Amygdala (tissue), 56 donors: ENCODE measurements at regions not wholly inside any gene's neighbourhood (a gene's known extent, or its start where the extent isn't known, plus 50 kb on each side); places are given as distances from the start of the nearest gene placed in this dataset.

Experiments used
- DNase-seq, 56 donors: peaks; one replicate each; lab custom pipeline; 2025; lab: John Stamatoyannopoulos, UW

GRCh38 chr11:70568035-70568813, 169.9 kb downstream of the CTTN start:
- peak in 21 of 56 donors; percentile 9 to 55 (median 20) for DNase-seq

- DNase-seq, result no peak
Observed at GRCh38 chr11:70568814-70569617, 170.7 kb downstream of the CTTN start.

DNA sequence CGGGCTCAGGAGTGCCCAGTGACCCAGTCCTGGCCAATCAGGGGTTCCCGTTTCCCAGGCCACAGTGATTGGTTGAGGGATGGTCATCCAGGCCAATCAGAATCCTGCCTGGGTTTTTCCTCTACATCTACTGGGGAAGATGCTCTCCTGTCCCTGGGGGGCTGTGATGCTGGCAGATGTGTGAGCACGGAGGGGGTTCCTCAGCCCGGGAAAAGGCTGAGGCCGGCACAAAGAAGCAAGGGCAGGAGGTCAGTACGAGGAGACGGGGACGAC, 171.2 kb downstream of the CTTN start:
- DNase-seq, result no peak

- no peak for DNase-seq
Observed at GRCh38 chr11:70569996-70570692, 171.8 kb downstream of the CTTN start.

DNA sequence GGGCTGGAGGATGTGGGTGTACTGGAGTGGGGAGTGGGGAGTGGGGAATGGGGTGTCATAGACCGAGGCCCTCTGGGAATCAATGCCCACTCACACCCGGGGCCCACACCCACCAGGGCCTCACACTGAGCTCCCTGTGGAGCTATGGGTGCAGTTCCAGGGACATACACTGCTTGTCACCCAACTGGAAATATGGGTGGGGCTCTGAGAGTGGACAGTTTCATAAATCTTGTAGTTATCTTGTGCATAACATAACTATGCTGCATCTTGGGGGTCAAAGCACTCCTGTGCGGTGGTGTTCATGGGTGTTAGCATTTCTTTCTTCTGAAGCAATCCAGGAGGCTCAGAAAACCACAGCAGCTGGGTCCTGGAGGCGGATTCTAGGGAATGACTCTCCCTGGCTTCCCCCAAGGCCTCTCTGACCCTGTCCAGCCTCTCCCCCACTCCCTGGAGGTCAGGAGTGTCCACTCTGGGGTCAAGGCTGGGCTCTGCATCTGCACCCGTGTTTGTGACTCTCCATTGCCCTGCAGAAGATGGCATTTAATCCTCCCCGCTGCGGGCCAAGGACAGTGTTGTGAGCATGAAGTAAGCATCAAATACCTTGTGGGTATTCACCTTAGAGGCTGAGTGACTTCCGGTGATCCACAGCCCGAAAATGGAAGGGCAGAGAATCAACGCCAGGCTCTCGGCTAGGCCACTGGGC, 172.5 kb downstream of the CTTN start:
- no peak for DNase-seq

DNA sequence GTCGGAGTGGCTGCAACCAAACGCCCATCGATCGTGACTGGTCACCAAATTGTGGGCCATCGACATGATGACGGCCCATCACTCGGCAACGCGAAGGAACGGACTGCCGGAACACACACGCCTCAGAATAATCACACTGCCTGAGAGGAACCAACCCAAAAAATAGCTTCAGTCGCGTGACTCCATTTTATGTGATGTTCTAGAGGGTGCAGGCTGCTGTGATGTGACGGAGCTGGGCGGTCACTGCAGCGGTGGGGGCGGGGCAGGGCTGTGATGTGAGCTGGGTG, 174.6 kb downstream of the CTTN start:
- DNase-seq, result no peak

GRCh38 chr11:70573701-70574151, 175.4 kb downstream of the CTTN start:
- DNase-seq, result no peak

- DNase-seq, result no peak
Observed at GRCh38 chr11:70574725-70575347, 176.5 kb downstream of the CTTN start.

DNA sequence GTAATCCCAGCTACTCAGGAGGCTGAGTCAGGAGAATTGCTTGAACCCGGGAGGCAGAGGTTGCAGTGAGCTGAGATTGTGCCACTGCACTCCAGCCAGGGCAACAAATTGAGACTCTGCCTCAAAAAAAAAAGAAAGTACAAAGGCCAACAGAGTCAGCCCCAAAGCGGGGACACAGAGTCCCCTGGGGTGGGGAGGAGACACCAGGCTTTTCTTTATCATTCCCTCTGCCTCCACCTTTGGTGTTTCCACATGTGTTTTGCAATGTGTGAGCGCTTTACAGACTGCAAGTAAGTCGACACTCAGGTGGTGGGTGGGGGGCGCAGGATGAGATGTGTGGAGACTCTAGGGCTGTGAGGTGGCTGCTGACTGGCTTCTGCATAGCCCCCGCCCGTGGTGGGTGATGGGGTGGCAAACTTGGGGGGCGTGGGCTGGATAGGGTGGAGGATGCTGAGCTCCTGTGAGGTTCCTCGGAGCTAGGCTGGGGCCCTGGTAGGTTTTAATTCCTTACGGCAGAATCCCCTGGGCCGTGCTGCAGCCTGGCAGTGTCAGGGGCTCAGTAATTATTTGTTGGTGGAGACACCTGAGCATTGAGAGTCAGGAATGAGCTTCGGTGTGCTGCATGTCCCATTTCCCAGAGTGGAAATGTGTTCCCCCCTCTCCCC, 177.2 kb downstream of the CTTN start:
- no peak for DNase-seq

DNA sequence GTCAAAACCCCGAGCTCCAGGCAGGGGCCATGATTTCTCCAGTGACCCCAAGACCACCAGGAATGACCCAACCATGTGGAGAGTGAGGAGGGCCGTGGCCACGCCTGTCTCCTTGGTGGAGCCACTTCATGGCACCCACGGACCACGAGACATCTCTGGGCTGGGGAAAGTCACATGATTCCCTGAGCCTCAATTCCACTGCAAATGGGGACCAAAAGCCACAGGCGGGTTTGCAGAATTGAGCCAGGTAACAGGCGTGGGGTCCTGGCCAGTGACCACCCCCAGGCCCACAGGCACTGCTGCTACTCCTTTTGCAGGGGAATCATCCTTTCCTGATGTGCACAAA, 178.9 kb downstream of the CTTN start:
- DNase-seq, result no peak

DNA sequence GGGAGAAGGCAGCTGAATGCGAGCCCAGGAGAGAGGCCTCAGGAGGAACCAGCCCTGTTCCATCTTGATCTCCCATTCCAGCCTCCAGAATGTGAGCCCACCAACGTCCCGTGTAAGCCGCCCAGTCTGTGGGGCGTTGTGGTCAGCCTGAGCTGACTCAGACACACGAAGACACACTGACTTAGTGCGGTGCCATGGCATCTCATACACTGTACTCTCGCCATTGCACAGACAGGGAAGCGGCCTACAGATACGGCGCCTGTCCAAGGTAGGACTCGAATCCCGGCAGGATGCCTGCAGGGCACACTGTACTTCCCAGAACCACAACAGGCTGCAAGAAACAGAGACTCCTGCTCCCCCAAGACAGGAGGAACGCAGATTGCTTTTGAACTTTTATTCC, 179.6 kb downstream of the CTTN start:
- no peak for DNase-seq

DNA sequence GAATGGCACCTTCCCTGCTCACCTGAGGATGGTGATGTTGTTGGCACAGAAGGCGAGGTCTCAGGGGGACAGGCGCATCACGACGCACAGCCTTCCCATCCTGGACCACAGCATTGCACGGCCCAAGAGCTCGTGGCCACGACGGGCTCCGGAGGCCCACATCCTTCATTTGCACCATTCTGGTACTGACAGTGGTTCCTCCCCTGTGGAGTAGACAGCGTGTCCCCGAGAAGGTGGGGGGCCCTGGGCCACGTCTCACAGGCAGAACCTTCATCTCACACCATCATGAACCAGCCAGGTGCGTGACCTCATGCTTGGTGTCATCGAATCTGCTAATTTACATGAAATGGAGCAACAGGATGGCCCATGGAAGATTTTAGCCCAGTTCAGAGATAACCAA, 180.0 kb downstream of the CTTN start:
- no peak for DNase-seq

DNA sequence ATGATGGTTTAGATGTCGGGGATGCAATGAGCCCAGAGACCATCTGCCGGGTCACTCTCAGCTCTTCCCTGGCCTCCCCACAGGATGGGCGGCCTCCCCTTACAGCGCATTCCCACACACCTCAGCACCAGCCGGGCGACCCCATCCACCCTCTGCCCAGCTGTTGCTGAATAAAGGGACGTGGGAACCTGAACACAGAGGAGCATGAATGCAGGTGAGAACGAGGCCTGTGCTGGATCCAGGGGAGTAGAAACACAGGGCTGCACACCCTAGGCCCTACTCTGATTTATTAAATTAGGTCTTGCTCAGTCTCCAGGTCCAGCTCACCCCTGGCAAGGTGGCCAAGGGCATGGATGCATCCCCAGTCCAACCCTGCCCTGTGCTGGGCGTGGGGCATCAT, 180.5 kb downstream of the CTTN start:
- no peak for DNase-seq

DNA sequence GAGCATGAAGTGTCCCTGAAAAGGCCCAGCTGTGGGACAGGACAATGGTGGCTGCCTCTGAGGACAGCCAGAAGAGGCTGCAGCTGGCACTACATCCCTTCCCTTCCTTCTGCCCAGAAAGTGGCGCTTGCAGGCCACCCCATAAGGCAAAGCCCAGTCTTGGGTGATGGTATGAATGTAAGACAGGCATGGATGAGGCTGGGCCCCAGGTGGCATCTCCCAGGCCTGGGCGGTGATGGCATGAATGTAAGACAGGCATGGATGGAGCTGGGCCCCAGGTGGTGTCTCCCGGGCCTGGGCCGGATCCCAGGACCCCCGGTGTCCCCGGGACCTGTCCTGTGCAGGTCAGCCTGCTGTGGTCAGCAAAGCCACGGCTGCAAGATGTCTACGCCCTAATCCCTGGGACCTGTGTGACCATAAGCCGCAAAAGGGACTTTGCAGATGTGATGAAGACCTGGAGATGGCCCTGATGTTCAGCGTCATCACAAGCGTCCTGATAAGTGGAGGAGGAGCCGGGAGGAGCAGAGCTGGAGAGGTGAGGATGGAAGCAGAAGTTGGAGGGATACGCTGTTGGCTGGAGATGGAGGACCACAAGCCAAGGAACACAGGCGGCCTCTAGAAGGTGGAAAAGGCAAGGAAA, 181.1 kb downstream of the CTTN start:
- DNase-seq, result no peak

DNA sequence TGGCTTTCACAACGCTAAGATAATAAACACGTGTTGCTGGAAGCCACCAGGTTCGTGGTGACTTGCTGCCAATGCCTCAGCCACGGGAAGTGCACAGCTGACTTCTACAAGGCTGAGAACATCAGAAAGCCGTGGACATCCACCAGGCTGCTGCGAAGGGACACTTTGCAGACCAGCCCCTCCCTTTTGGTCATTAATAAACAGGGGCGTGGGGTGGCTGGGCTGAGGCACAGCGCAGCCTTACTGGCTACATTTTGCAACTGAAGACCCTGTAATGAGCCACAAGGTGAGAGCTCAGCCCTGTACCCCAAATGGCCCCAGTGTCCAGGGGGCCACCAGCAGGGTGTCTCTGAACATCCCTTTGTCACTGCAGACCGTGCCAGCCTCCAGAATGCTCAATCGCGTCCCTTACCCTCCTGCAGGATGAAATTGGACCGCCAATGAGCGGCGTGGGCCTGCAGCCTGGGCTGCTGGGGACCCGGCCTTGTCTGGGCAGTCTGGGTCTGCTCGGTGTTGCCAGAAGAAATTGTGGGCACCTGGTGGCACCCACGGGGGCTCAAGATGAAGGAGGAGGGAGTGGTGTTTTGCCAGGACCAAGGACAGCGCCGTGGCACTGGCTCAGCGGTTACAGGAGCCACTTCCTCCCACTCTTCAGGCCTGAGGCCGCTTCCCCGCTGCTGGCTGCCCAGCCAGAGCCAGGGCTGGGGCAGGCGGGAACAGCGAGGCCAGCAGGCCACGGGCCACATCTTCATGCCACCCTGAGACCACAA, 181.9 kb downstream of the CTTN start:
- no peak for DNase-seq

- DNase-seq, result no peak
Observed at GRCh38 chr11:70581991-70582885, 183.9 kb downstream of the CTTN start.

- no peak for DNase-seq
Observed at GRCh38 chr11:70582886-70583641, 184.7 kb downstream of the CTTN start.
